Activated CD8-positive, alpha-beta memory T cell treated with anti-CD3 and anti-CD28 coated beads for 48 hours (primary cell): ENCODE measurements at regions not wholly inside any gene's neighbourhood (a gene's known extent, or its start where the extent isn't known, plus 50 kb on each side); places are given as distances from the start of the nearest gene placed in this dataset.
"Not testable (repeated sequence)": the region's sequence is repeated elsewhere in the genome, so short reads cannot be mapped to it uniquely, and the experiment has no call there.

Experiments
- DNase-seq, 3 experiments: peaks; one replicate each; pipeline ENCODE4 v3.0.0-alpha.2; 2020; ENCODE audit warnings: low read depth in 2 of 3, low spot score in 2 of 3

DNA sequence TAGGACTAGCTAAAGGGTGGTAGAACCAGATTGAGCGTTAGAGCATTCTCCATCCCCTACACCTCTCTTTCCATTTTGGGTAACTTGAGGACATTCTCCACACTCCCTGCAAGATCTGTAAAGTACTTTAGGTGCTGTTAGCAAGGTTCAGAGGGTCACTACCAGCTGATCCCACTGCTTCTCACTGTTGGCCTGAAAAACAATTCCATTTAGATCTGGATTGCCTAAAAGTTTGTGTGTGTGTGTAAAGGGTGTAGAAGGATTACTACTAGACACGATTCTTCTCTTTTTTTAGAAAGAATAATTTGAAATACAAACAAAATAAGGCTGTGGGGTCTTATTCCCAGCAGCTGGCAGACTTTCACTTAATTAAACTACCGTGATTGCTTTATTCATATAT, 95.1 kb upstream of the TMEM178A start:
- no peak for DNase-seq

DNA sequence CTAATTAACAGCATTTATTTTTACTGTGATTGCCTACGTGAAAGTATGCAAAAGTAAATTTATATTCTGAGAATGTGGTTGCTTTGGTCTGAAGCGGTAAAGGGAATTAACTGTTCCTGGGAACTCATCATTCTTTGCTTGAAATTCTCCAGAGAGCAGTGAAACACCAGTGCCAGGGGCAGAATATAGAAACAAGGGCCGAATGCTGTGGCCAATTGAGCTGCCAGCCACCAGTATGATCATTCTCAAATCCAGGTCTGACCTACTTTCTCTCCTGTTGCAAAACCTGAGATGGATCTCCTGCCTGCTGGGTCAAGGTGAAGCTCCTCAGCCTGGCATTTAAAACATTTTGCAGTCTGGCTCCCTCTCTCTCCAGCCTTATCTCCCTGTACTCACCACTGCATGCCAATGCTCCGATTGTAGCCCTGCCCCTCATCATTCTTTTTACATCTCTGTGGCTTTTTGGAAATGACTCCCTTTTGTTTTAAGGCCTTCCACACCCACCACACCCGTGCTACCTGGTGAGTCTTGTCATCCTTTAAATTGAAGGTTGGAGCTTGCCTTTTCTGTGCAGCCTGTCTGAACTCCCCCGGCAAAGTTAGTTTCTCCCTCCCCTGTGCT, 94.5 kb upstream of the TMEM178A start:
- DNase-seq = no peak

GRCh38 chr2:39573276-39573675, 92.4 kb upstream of the TMEM178A start:
- no peak for DNase-seq

- DNase-seq = no peak
Observed at GRCh38 chr2:39581866-39582265, 83.9 kb upstream of the TMEM178A start.

DNA sequence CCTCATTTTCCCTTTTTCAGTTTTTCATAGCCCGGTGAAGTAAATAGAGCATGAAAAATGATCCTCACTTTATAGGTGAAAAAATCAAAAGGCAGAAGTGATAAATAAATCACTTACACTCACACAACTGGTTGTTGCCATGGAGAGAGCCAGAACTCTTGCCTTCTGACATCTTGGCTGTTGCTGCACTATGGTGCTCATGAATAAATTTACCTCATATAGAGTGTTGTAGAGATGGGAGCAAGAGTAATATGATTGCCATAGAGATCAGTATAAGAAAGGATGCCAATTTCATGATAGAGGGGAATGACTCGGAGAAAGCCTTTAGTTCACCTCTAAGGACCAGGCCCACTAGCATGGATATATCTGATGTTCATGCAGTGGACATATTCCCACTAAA, 82.5 kb upstream of the TMEM178A start:
- no peak for DNase-seq

GRCh38 chr2:39583781-39584180, 81.9 kb upstream of the TMEM178A start:
- no peak for DNase-seq

DNA sequence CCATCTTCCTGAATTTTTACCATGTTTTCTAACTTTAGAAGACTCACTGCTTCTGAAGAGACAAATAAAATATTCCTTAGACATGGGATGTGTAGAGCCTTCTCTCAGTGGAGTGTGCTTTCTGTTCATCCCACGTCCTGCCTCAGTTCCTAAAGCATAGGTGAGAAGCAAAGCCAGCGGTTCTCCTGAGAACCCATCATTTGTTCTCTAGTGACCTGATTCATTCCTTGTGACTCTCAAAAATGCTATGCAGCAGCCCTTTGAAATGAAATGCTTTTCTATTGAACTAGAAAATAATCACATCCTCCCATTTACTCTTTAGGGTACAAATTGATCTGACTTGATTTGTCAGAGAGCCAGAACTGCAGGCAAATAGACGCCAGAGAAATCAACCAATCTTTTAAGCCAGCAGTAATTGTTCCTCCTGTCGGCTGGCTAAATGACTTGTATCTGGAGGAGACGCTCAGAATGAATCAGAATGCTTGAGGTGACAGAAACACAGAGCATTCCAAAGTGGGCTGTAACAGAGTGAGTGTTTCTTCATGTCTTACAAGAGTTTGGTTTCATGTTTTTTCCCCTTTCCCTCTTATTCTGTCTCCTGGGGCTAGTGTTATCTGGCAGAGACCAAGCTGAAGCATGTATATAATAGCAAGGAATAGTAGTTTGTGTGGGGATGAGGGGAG, 81.3 kb upstream of the TMEM178A start:
- no peak for DNase-seq

GRCh38 chr2:39585531-39585930, 80.2 kb upstream of the TMEM178A start:
- not testable (repeated sequence) for DNase-seq

- DNase-seq = no peak
Observed at GRCh38 chr2:39587168-39587567, 78.5 kb upstream of the TMEM178A start.

- DNase-seq = no peak
Observed at GRCh38 chr2:39587641-39588040, 78.1 kb upstream of the TMEM178A start.

- DNase-seq = no peak
Observed at GRCh38 chr2:39593439-39594393, 72.0 kb upstream of the TMEM178A start.

- DNase-seq = no peak
Observed at GRCh38 chr2:39595116-39595515, 70.6 kb upstream of the TMEM178A start.

DNA sequence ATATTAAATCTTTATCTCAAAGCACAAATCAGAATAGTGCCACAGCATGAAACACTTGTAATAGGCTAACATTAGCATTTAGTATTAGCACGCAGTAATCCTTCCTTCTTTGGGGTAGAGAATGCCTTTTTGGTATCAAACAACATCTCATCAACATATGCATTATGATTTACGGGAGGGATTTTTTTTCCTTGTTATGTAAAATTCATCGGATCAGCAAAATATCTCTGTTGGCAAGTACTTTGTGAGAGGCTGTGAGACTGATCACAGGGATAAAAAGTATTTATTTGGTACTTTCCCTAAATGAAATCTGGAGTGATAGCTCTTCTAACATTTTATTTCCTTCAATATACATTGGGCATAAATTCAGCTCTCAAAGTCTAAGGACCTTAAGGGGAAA, 68.4 kb upstream of the TMEM178A start:
- DNase-seq = no peak

GRCh38 chr2:39602616-39603015, 63.1 kb upstream of the TMEM178A start:
- no peak for DNase-seq

- DNase-seq = no peak
Observed at GRCh38 chr2:39603436-39603835, 62.3 kb upstream of the TMEM178A start.

- DNase-seq = no peak
Observed at GRCh38 chr2:39604866-39605265, 60.9 kb upstream of the TMEM178A start.

DNA sequence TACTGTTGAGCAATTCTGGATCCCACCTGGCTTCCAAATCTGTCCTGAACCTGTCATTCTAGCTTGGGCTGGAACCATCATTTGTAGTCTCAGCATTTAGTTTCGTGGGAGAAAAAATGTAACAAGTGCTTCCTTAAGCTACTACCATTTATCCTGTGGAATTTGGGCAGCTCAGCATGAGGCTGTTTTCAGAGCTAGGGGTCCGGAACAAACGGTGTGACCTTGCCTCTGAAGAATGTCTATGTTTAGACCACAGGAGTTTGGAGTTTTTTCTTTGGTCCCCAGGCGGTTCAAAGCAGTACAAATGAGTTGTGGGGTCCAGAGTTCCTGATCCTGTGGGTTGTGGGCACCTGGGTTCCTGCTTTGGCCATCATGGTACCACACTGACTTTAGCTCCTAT, 59.1 kb upstream of the TMEM178A start:
- DNase-seq = no peak

DNA sequence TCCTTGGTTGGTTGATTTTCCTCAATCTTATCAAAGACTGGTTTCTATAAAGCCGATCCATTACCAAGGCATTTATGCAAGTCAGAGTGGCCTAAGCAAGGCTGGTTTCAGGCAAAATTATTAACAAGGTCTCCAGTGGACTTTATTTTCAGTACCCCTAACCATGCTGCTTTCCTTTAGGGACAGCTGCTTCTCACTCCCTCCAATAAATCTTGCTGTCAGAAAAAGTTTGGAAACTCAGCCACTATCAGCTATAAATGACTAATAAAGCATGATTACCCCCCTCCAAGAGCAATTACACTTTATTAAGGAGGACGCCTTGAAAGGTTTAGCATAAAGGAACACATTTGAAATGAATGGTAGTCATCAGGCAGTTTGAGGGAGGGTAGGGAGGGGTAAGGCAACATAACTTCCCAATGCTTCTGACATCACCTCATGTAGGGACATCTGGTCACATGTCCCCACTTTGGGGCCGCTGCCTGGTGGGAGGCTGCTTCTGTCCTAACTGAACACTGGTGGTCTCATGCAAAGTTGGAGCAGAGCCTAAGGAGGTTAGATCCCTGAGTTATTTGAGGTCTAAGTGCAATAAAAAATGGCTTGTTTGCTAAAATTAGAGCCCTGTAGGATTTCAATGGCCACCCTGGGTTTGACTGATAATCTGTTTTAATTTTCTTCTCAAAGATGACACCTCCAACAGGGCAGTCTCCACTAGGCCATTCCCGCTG, 58.0 kb upstream of the TMEM178A start:
- no peak for DNase-seq

- DNase-seq = no peak
Observed at GRCh38 chr2:39608263-39608575, 57.5 kb upstream of the TMEM178A start.

GRCh38 chr2:39608686-39609441, 56.9 kb upstream of the TMEM178A start:
- DNase-seq = no peak

GRCh38 chr2:39609917-39610316, 55.8 kb upstream of the TMEM178A start:
- no peak for DNase-seq
